Right lobe of liver (tissue), 6 donors: ENCODE measurements at regions not wholly inside any gene's neighbourhood (a gene's known extent, or its start where the extent isn't known, plus 50 kb on each side); places are given as distances from the start of the nearest gene placed in this dataset.
"Not testable (repeated sequence)": the region's sequence is repeated elsewhere in the genome, so short reads cannot be mapped to it uniquely, and the experiment has no call there.

ENCODE experiments used
- ATAC-seq, 4 donors: fragments of 200-7000 bp; cut with Tn5 transposase; one replicate each; pipeline ENCODE4 v1.9.1; 2020; ENCODE audit warnings: mild to moderate bottlenecking in 4 of 4, moderate library complexity in 4 of 4
- DNase-seq, 3 donors: peaks; one replicate each; pipeline ENCODE4 v3.0.0-alpha.2; 2020
- H3K27ac ChIP-seq, 3 donors: fragments of 200-600 bp; one replicate each; pipeline ENCODE4 v1.8.0; 2022
- H3K27me3 ChIP-seq, 2 donors: fragments of 200-600 bp; one replicate each; pipeline ENCODE4 v1.8.0; 2022
- H3K36me3 ChIP-seq, 4 donors: fragments of 200-600 bp; sonication (generic) in 1 of 4; one replicate each; pipeline versions ENCODE4 v1.5.1 to v1.8.0; 2017 to 2022; ENCODE audit warnings: control low read depth in 1 of 4
- H3K4me1 ChIP-seq, 4 donors: fragments of 200-600 bp; sonication (generic) in 1 of 4; one replicate each; pipeline versions ENCODE4 v1.5.1 to v1.8.0; 2017 to 2022; ENCODE audit warnings: control low read depth in 1 of 4
- H3K4me3 ChIP-seq, 3 donors: fragments of 200-600 bp; one replicate each; pipeline ENCODE4 v1.8.0; 2022
- H3K9me3 ChIP-seq, 4 donors: fragments of 200-600 bp; sonication (generic) in 1 of 4; one replicate each; pipeline versions ENCODE4 v1.5.1 to v1.8.0; 2017 to 2022; ENCODE audit warnings: control low read depth in 1 of 4
- POLR2A ChIP-seq: fragments of 450-650 bp; IDR thresholded peaks from one replicate; pipeline ENCODE4 v1.6.1; 2017; ENCODE audit warnings: antibody characterized with exemption, mild to moderate bottlenecking
- WGBS: methylation state at CpG from one replicate; pipeline ENCODE4 v1.1.6; 2018; ENCODE audit warnings: low coverage, low lambda C conversion rate; ENCODE audit not compliant: insufficient coverage; ENCODE audit errors: missing lambda C conversion rate; 5-methylcytosine and 5-hydroxymethylcytosine counted together
- intact Hi-C, 2 donors: fragments of 100-400 bp; cut with DNase I; formaldehyde crosslinking; loops; one replicate each; pipeline versions ENCODE4 v1.11.2 to v1.14.1; 2022
- TF ChIP-seq, protein P1 (sequence below), 4 donors: fragments of 200-600 bp in 3 of 4; fragments of 450-650 bp in 1 of 4; IDR thresholded peaks; one replicate each; pipeline versions ENCODE4 v1.5.1 to v1.8.0; 2016 to 2022; ENCODE audit warnings: antibody characterized with exemption in 4 of 4, mild to moderate bottlenecking in 2 of 4
- donor health status: DM: no; HTN: yes; CAD: no.
- donor health status: DM: no; HTN: no; CAD: no.
- donor health status: DM: no; HTN: no; CAD: no.
- donor health status: DM: no; HTN: yes; CAD: no.
- donor health status: DM: no; HTN: yes; CAD: no.

DNA sequence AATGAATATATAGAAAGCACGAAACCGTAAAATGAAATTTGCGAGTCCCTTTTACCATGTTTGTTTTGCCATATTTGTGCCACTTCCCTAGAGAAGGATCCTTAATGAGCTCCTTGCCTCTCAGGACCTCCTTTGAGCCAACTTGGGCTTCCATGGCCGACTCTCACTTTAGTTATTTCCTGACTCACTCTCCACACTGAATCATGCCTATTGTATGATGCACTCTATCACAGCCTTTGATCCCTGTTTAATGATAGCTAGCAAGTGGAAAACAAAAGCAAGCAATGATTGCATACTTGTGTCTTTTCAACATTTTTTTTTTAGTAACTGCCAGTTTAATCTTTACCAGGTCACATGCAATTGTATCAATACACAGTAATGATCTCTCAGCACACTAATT, 153.2 kb downstream of the CCER1 start:
- WGBS = 76% methylated on average over 4 of the region's 4 CpGs
- H3K9me3 ChIP-seq = no peaks in the 10 kb centered on the region
- ATAC-seq (peak in 1 of 4 donors; percentile 89), DNase-seq (no peak)
- TF ChIP-seq, protein P1, sequence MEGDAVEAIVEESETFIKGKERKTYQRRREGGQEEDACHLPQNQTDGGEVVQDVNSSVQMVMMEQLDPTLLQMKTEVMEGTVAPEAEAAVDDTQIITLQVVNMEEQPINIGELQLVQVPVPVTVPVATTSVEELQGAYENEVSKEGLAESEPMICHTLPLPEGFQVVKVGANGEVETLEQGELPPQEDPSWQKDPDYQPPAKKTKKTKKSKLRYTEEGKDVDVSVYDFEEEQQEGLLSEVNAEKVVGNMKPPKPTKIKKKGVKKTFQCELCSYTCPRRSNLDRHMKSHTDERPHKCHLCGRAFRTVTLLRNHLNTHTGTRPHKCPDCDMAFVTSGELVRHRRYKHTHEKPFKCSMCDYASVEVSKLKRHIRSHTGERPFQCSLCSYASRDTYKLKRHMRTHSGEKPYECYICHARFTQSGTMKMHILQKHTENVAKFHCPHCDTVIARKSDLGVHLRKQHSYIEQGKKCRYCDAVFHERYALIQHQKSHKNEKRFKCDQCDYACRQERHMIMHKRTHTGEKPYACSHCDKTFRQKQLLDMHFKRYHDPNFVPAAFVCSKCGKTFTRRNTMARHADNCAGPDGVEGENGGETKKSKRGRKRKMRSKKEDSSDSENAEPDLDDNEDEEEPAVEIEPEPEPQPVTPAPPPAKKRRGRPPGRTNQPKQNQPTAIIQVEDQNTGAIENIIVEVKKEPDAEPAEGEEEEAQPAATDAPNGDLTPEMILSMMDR (IDR thresholded peaks at IDR 0.05) = no peak
- no peak for TF ChIP-seq POLR2A
- H3K4me3 ChIP-seq = no peak overlapping the region
- no peaks in the 10 kb centered on the region for H3K27me3 ChIP-seq
- H3K4me1 ChIP-seq = no peaks in the 10 kb centered on the region
- intact Hi-C loops = no loop called here
- no peaks in the 10 kb centered on the region for H3K36me3 ChIP-seq
- no peak overlapping the region for H3K27ac ChIP-seq

DNA sequence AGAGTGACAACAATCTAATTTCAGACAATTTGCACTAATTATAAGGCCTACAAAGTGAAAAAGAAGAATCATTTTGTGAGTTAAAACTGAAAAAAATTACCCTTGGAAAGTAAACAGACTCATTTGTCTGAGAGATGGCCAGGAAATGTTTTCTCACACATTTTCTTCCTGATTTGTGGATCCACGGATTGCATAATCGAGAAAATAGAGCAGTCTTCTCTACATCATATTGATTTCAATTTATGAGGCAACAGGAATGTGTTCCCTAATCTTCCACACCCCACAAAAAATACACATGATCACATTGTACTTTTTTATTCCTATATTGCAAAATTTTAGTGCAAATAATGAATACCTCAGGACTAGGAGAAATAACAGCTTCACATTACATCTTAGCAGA, 160.8 kb downstream of the CCER1 start:
- ATAC-seq (peak; percentile 46 to 72 (median 68)), DNase-seq (no peak)
- Histone ChIP-seq H3K4me3 (no peak overlapping the region), H3K27me3 (no peaks in the 10 kb centered on the region), H3K27ac (no peak overlapping the region), H3K4me1 (no peaks in the 10 kb centered on the region), H3K36me3 (no peaks in the 10 kb centered on the region), H3K9me3 (no peaks in the 10 kb centered on the region)
- TF ChIP-seq POLR2A = no peak
- TF ChIP-seq, protein P1 (IDR thresholded peaks at IDR 0.05) = no peak
- 19% methylated on average over 2 of the region's 2 CpGs for WGBS
- intact Hi-C loops = no loop called here

GRCh38 chr12:90792718-90793117, 162.3 kb downstream of the CCER1 start:
- intact Hi-C loops, DNase-seq, H3K4me3 ChIP-seq, H3K36me3 ChIP-seq, H3K27me3 ChIP-seq, H3K27ac ChIP-seq, ATAC-seq, H3K4me1 ChIP-seq, H3K9me3 ChIP-seq: not testable (repeated sequence)
- 100% methylated on average over 1 of the region's 1 CpG for WGBS

- intact Hi-C loops = no loop called here
- DNase-seq (no peak), ATAC-seq (no peak)
- TF ChIP-seq, protein P1 (IDR thresholded peaks at IDR 0.05) = no peak
- no peak for TF ChIP-seq POLR2A
- no peaks in the 10 kb centered on the region for H3K4me1 ChIP-seq
- H3K27me3 ChIP-seq = no peaks in the 10 kb centered on the region
- no peaks in the 10 kb centered on the region for H3K36me3 ChIP-seq
- H3K9me3 ChIP-seq = no peaks in the 10 kb centered on the region
- no peak overlapping the region for H3K4me3 ChIP-seq
- WGBS = 75% methylated on average over 3 of the region's 3 CpGs
- H3K27ac ChIP-seq = no peak overlapping the region
Measured at GRCh38 chr12:90791445-90791844, 163.5 kb downstream of the CCER1 start.

DNA sequence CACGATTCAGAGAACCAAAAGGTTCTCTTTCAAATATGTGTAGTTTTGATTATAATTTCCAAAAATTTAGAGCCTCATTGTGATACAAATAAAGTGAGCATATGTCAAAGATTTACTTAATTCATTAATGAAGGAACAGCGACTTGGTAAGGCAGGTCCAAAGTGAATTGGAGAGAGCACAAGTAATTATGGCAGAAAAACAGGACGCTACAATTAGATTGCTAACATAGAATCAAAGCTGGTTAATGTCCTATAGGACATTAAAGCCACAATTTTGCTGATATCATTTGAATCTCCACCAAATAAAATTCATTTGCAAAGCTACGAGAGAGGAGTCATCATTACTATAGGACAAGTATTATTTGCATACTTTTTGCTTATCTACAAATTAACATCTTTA, 164.2 kb downstream of the CCER1 start:
- Histone ChIP-seq H3K27ac (no peak overlapping the region), H3K4me3 (no peak overlapping the region), H3K4me1 (no peaks in the 10 kb centered on the region), H3K27me3 (no peaks in the 10 kb centered on the region), H3K36me3 (no peaks in the 10 kb centered on the region), H3K9me3 (no peaks in the 10 kb centered on the region)
- intact Hi-C loops = no loop called here
- TF ChIP-seq, protein P1 (IDR thresholded peaks at IDR 0.05) = no peak
- no peak for TF ChIP-seq POLR2A
- DNase-seq (no peak), ATAC-seq (no peak)
- WGBS = 64% methylated on average over 4 of the region's 4 CpGs
